H1 (cell line): ENCODE measurements at regions not wholly inside any gene's neighbourhood (a gene's known extent, or its start where the extent isn't known, plus 50 kb on each side); places are given as distances from the start of the nearest gene placed in this dataset.

ENCODE experiments used
- CTCF ChIA-PET: fragments of 300-600 bp; sonication (Branson Sonifier 250); formaldehyde crosslinking; loops from one replicate; lab custom pipeline; 2021; ENCODE audit not compliant: partially characterized antibody; lab: Charles Lee
- POLR2A ChIA-PET: fragments of 300-600 bp; sonication (Branson Sonifier 250); formaldehyde crosslinking; loops from one replicate; lab custom pipeline; 2021; ENCODE audit warnings: inconsistent platforms; ENCODE audit not compliant: partially characterized antibody; lab: Charles Lee
- DNase-seq, 2 experiments: peaks; one replicate each; pipeline versions ENCODE4 v3.0.0 to v3.0.0-alpha.2; 2010 to 2022; ENCODE audit warnings: low spot score in 2 of 2, low read depth in 1 of 2, mixed read lengths in 1 of 2
- FAIRE-seq: peaks from 2 replicates; lab custom pipeline; 2011; peaks lifted over from hg19 to GRCh38; lab: Jason Lieb, UNC
- H2AFZ ChIP-seq: 2 replicates; pipeline ENCODE4 v1.8.1; 2012; ENCODE audit warnings: low read length, inconsistent platforms
- H2AK5ac ChIP-seq: 2 replicates; pipeline ENCODE4 v1.6.1; 2013; ENCODE audit warnings: low read depth, low read length
- H2BK120ac ChIP-seq: replicated peaks from 2 replicates; pipeline ENCODE3; 2013; ENCODE audit warnings: low read depth, low read length, inconsistent platforms
- H2BK12ac ChIP-seq: 2 replicates; pipeline ENCODE4 v1.6.1; 2013; ENCODE audit warnings: low read depth, low read length
- H2BK15ac ChIP-seq: 2 replicates; pipeline ENCODE4 v1.6.1; 2013; ENCODE audit warnings: low read length
- H2BK20ac ChIP-seq: 2 replicates; pipeline ENCODE4 v1.6.1; 2013; ENCODE audit warnings: low read length
- H2BK5ac ChIP-seq: 2 replicates; pipeline ENCODE4 v1.6.1; 2013; ENCODE audit warnings: low read depth, low read length
- H3K14ac ChIP-seq: 2 replicates; pipeline ENCODE4 v1.6.1; 2013; ENCODE audit warnings: inconsistent platforms; ENCODE audit not compliant: insufficient read length
- H3K18ac ChIP-seq: 2 replicates; pipeline ENCODE4 v1.6.1; 2013; ENCODE audit warnings: low read length; ENCODE audit errors: extremely low read depth
- H3K23ac ChIP-seq: 2 replicates; pipeline ENCODE4 v1.6.1; 2013; ENCODE audit warnings: inconsistent platforms; ENCODE audit not compliant: insufficient read length
- H3K23me2 ChIP-seq: 2 replicates; pipeline ENCODE4 v1.6.1; 2013; ENCODE audit warnings: low read depth, low read length
- H3K27ac ChIP-seq: 2 replicates; pipeline ENCODE4 v1.6.1; 2011; ENCODE audit warnings: low read depth, low read length, inconsistent platforms
- H3K27me3 ChIP-seq, 4 experiments: replicated peaks in 1 of 4; 1 replicate in 1 of 4; 2 replicates in 3 of 4; pipeline versions ENCODE4 v1.6.1 to v1.8.1; 2011 to 2013; ENCODE audit warnings: low read length in 3 of 4, mild to moderate bottlenecking in 3 of 4, inconsistent platforms in 2 of 4, mixed read lengths in 2 of 4, moderate library complexity in 1 of 4; ENCODE audit not compliant: control insufficient read depth in 3 of 4, insufficient read depth in 3 of 4; ENCODE audit errors: extremely low read depth in 1 of 4
- H3K36me3 ChIP-seq, 4 experiments: 2 replicates each; pipeline versions ENCODE4 v1.6.1 to v1.8.1; 2011 to 2013; ENCODE audit warnings: mild to moderate bottlenecking in 4 of 4, low read length in 3 of 4, moderate library complexity in 2 of 4, control low read depth in 1 of 4, inconsistent platforms in 1 of 4; ENCODE audit not compliant: insufficient read depth in 4 of 4, control insufficient read depth in 2 of 4
- H3K4ac ChIP-seq: replicated peaks from 2 replicates; pipeline ENCODE3; 2013; ENCODE audit warnings: low read length, low read depth, mixed read lengths, inconsistent platforms; ENCODE audit not compliant: insufficient read length
- H3K4me1 ChIP-seq, 4 experiments: replicated peaks in 1 of 4; 1 replicate in 1 of 4; 2 replicates in 3 of 4; pipeline versions ENCODE4 v1.6.1 to v1.8.1; 2011 to 2013; ENCODE audit warnings: low read length in 3 of 4, inconsistent platforms in 2 of 4, mixed read lengths in 1 of 4; ENCODE audit not compliant: insufficient read depth in 4 of 4, control insufficient read depth in 3 of 4
- H3K4me2 ChIP-seq, 2 experiments: 2 replicates each; pipeline versions ENCODE4 v1.6.1 to v1.8.1; 2011 to 2013; ENCODE audit warnings: low read depth in 2 of 2, low read length in 2 of 2, control low read depth in 1 of 2, inconsistent platforms in 1 of 2, mild to moderate bottlenecking in 1 of 2; ENCODE audit not compliant: insufficient read depth in 1 of 2
- H3K4me3 ChIP-seq, 4 experiments: fragments of 200-600, 300-600 bp in 1 of 4; sonication (generic), shearing (Covaris generic), sonication (Bioruptor Twin) in 1 of 4; 2 replicates each; pipeline versions ENCODE4 v1.5.1 to v1.8.1; 2011 to 2016; ENCODE audit warnings: low read length in 4 of 4, low read depth in 3 of 4, control low read depth in 2 of 4, inconsistent platforms in 2 of 4, mild to moderate bottlenecking in 2 of 4, mixed read lengths in 1 of 4, moderate library complexity in 1 of 4; ENCODE audit not compliant: insufficient read depth in 2 of 4; ENCODE audit errors: extremely low read depth in 1 of 4
- H3K56ac ChIP-seq: replicated peaks from 2 replicates; pipeline ENCODE3; 2013; ENCODE audit warnings: low read depth, mild to moderate bottlenecking, mixed read lengths, low read length, inconsistent platforms; ENCODE audit not compliant: insufficient read length
- H3K79me1 ChIP-seq: 2 replicates; pipeline ENCODE4 v1.6.1; 2013; ENCODE audit warnings: low read depth, low read length, control low read depth
- H3K79me2 ChIP-seq, 2 experiments: 2 replicates each; pipeline versions ENCODE4 v1.6.1 to v1.8.1; 2012 to 2013; ENCODE audit warnings: low read length in 2 of 2, mild to moderate bottlenecking in 2 of 2, inconsistent platforms in 1 of 2; ENCODE audit not compliant: insufficient read depth in 2 of 2, control insufficient read depth in 1 of 2
- H3K9ac ChIP-seq, 4 experiments: replicated peaks in 1 of 4; 1 replicate in 1 of 4; 2 replicates in 3 of 4; pipeline versions ENCODE4 v1.6.1 to v1.8.1; 2011 to 2013; ENCODE audit warnings: low read depth in 3 of 4, low read length in 3 of 4, control low read depth in 2 of 4, mild to moderate bottlenecking in 2 of 4, moderate library complexity in 2 of 4, inconsistent platforms in 1 of 4; ENCODE audit errors: extremely low read depth in 1 of 4
- H3K9me3 ChIP-seq, 2 experiments: 2 replicates each; pipeline versions ENCODE4 v1.6.1 to v1.8.1; 2012 to 2013; ENCODE audit warnings: mild to moderate bottlenecking in 2 of 2, moderate library complexity in 2 of 2, control low read depth in 1 of 2, inconsistent platforms in 1 of 2, low read depth in 1 of 2, low read length in 1 of 2, mixed read lengths in 1 of 2; ENCODE audit not compliant: insufficient read depth in 2 of 2
- H4K20me1 ChIP-seq, 2 experiments: replicated peaks in 1 of 2; 2 replicates each; pipeline versions ENCODE3 to v1.8.1; 2011 to 2013; ENCODE audit warnings: inconsistent platforms in 2 of 2, low read length in 2 of 2, mild to moderate bottlenecking in 1 of 2; ENCODE audit not compliant: insufficient read depth in 2 of 2, control insufficient read depth in 1 of 2
- H4K5ac ChIP-seq: 2 replicates; pipeline ENCODE4 v1.6.1; 2013; ENCODE audit warnings: low read length, low read depth, mixed read lengths, inconsistent platforms; ENCODE audit not compliant: insufficient read length
- H4K8ac ChIP-seq: 2 replicates; pipeline ENCODE4 v1.8.0; 2013; ENCODE audit warnings: mild to moderate bottlenecking, moderate library complexity, low read length, inconsistent platforms; ENCODE audit not compliant: insufficient read depth; ENCODE audit errors: extremely low read depth
- H4K91ac ChIP-seq: replicated peaks from 2 replicates; pipeline ENCODE3; 2013; ENCODE audit warnings: low read length, mixed read lengths, inconsistent platforms; ENCODE audit not compliant: insufficient read length
- EP300 ChIP-seq, 2 experiments: IDR thresholded peaks; 1 replicate in 1 of 2; 2 replicates in 1 of 2; pipeline ENCODE4 v1.6.1; 2011 to 2012; ENCODE audit warnings: low read depth in 2 of 2, low read length in 2 of 2, mild to moderate bottlenecking in 2 of 2, borderline replicate concordance in 1 of 2, inconsistent platforms in 1 of 2, moderate library complexity in 1 of 2
- SIN3A ChIP-seq, 2 experiments: IDR thresholded peaks in 1 of 2; conservative IDR thresholded peaks in 1 of 2; 2 replicates each; pipeline ENCODE4 v1.6.1; 2011 to 2012; ENCODE audit warnings: low read length in 2 of 2, improper control_type of control experiment in 1 of 2, low read depth in 1 of 2, mild to moderate bottlenecking in 1 of 2
- WGBS, 2 experiments: shearing (Covaris generic) in 1 of 2; methylation state at CpG; one replicate each; pipeline versions ENCODE4 v1.1.6 to v1.1.7; 2013 to 2015; ENCODE audit warnings: low lambda C conversion rate in 2 of 2, mixed read lengths in 2 of 2, inconsistent platforms in 1 of 2, low coverage in 1 of 2, missing lambda C conversion rate in 1 of 2; ENCODE audit not compliant: insufficient replicate concordance in 2 of 2, insufficient coverage in 1 of 2, insufficient read length in 1 of 2; ENCODE audit errors: extremely low coverage in 1 of 2, missing lambda C conversion rate in 1 of 2; 5-methylcytosine and 5-hydroxymethylcytosine counted together
- TF ChIP-seq, protein P1 (sequence below): IDR thresholded peaks from 2 replicates; pipeline ENCODE4 v1.6.1; 2012; ENCODE audit warnings: inconsistent platforms

DNA sequence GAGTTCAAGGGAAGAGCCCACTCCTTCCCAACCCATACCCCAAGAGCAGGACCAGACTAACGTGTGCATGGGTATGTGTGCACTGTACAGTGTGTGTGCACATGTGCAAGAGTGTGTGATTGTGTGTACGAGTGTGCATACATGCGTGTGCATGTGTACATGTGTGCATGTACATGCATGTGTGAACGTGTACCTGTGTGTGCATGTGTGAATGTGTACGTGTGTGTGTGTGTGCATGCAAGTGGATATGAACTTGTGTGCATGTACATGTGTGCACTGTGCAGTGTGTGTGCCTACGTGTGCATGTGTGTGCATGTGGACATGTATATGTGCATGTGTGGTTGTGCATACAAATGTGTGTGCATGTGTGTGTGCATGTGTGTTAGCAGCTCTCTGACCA is 223.1 kb downstream of the RBFOX3 start:
- H2BK5ac ChIP-seq: peak overlapping the region; percentile 3
- no peaks in the 10 kb centered on the region for H3K36me3 ChIP-seq
- 0 out of 2 replicates have a peak overlapping the region, but pooled peaks have one; percentile 1 for H2BK15ac ChIP-seq
- H3K79me2 ChIP-seq: peaks cover 0 to 3% of the 10 kb centered on the region in 2 experiments; a peak in 1 of 4 replicates
- peak overlapping the region; percentile 88 for H2AK5ac ChIP-seq
- TF ChIP-seq, protein P1, sequence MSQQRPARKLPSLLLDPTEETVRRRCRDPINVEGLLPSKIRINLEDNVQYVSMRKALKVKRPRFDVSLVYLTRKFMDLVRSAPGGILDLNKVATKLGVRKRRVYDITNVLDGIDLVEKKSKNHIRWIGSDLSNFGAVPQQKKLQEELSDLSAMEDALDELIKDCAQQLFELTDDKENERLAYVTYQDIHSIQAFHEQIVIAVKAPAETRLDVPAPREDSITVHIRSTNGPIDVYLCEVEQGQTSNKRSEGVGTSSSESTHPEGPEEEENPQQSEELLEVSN: no peak
- TF ChIP-seq SIN3A (conservative IDR thresholded peaks at IDR 0.05 in 1 of 2, IDR thresholded peaks at IDR 0.05 in 1 of 2; ENCODE audit: low read depth in 1 of 2, low read length in 2 of 2) (no peak), EP300 (IDR thresholded peaks at IDR 0.05; ENCODE audit: borderline replicate concordance in 1 of 2, low read depth in 2 of 2, low read length in 2 of 2) (no peak)
- TF ChIP-seq, all 59 proteins: peak for 0
- Histone ChIP-seq H3K4me3 (no peak overlapping the region), H3K27ac (no peak overlapping the region), H3K23ac (no peak overlapping the region), H3K56ac (no peak overlapping the region), H2BK120ac (peak overlapping the region; percentile 85), H3K4me1 (peaks cover 0 to 5% (median under 1%) of the 10 kb centered on the region in 4 experiments; a peak in 5 of 7 replicates), H3K4me2 (no peak overlapping the region), H2AFZ (no peak overlapping the region), H3K14ac (no peak overlapping the region), H4K91ac (peak overlapping the region; percentile 85), H2BK12ac (no peak overlapping the region; the same call in 1 of the 2 replicates), H4K5ac (no peak overlapping the region), H4K20me1 (peaks cover 0 to 7% of the 10 kb centered on the region in 2 experiments), H3K79me1 (0 out of 2 replicates have a peak, but pooled peaks cover 2% of the 10 kb centered on the region), H3K4ac (peak overlapping the region; percentile 92), H3K9ac (no peak overlapping the region; a peak in 2 of 7 replicates), H2BK20ac (no peak overlapping the region), H3K27me3 (peaks cover 2 to 11% (median 7%) of the 10 kb centered on the region in 4 experiments), H3K18ac (no peak overlapping the region), H3K9me3 (peaks cover 0 to 4% of the 10 kb centered on the region in 2 experiments; a peak in 1 of 4 replicates), H4K8ac (no peak overlapping the region; the same call in 1 of the 2 replicates), H3K23me2 (peaks cover 3% of the 10 kb centered on the region; the same call in 1 of the 2 replicates)
- FAIRE-seq (peak; percentile 62), DNase-seq (no peak)
- 78% methylated on average over 6 of the region's 6 CpGs; no CpG with 5 or more reads in 1 of the 2 experiments for WGBS, 2 experiments
- POLR2A ChIA-PET: interaction anchor here (1.0 kb wide), 1 partner anchor 210 kb away, joined by 3 read pairs; no protein-coding TSS in a partner anchor
- CTCF ChIA-PET: interaction anchor here (0.7 to 17.7 kb wide), 60 partner anchors 13 to 415 kb away, joined by 3 to 291 read pairs (median 5); no protein-coding TSS in a partner anchor
